ENCODE measurements at regions not wholly inside any gene's neighbourhood (a gene's known extent, or its start where the extent isn't known, plus 50 kb on each side); places are given as distances from the start of the nearest gene placed in this dataset.

DNA sequence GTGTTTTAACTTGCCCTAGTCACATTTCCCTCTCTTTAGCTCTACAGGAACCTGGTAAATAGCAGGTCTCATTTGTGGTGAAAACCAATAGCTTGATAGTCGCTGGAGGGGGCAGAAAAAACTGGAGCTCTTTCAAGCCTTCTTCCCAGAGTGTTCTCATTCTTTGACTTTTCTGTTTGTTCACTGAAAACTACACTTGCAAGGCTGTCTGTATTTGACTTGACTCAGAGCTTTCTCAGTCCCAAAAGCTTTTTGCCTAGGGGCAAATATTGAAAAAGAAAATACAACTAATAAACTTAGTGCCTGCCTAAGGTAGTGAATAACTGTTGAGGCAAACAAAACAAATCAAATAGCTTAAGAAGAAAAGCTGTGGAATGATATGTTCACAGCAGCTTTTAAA lies 217.1 kb upstream of the CHRM3 start:
- TF ChIP-seq HNF4A (CRISPR knock-in tag; IDR thresholded peaks at IDR 0.05) (no peak), POLR2A (IDR thresholded peaks at IDR 0.05; ENCODE audit: insufficient read depth in 1 of 2, low read depth in 2 of 2, low read length in 2 of 2) (no peak), PRPF4 (IDR thresholded peaks at IDR 0.05; ENCODE audit: low read depth, low read length, poor library complexity, severe bottlenecking) (no peak), MXI1 (IDR thresholded peaks at IDR 0.05; ENCODE audit: borderline replicate concordance, low read depth, low read length) (no peak), MAFK (conservative IDR thresholded peaks at IDR 0.05 in 1 of 2, IDR thresholded peaks at IDR 0.05 in 1 of 2; ENCODE audit: low read length in 2 of 2) (no peak), ISX (CRISPR knock-in tag; conservative IDR thresholded peaks at IDR 0.05) (no peak), SMARCC2 (IDR thresholded peaks at IDR 0.05) (no peak), NFYB (CRISPR knock-in tag; IDR thresholded peaks at IDR 0.05) (no peak)
- TF ChIP-seq, protein P1, sequence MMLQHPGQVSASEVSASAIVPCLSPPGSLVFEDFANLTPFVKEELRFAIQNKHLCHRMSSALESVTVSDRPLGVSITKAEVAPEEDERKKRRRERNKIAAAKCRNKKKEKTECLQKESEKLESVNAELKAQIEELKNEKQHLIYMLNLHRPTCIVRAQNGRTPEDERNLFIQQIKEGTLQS (CRISPR knock-in tag; IDR thresholded peaks at IDR 0.05) = no peak
- TF ChIP-seq, protein P2, sequence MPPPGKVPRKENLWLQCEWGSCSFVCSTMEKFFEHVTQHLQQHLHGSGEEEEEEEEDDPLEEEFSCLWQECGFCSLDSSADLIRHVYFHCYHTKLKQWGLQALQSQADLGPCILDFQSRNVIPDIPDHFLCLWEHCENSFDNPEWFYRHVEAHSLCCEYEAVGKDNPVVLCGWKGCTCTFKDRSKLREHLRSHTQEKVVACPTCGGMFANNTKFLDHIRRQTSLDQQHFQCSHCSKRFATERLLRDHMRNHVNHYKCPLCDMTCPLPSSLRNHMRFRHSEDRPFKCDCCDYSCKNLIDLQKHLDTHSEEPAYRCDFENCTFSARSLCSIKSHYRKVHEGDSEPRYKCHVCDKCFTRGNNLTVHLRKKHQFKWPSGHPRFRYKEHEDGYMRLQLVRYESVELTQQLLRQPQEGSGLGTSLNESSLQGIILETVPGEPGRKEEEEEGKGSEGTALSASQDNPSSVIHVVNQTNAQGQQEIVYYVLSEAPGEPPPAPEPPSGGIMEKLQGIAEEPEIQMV (CRISPR knock-in tag; IDR thresholded peaks at IDR 0.05; ENCODE audit: low read depth) = no peak
